Muscle layer of colon (tissue), 2 donors: ENCODE measurements at regions not wholly inside any gene's neighbourhood (a gene's known extent, or its start where the extent isn't known, plus 50 kb on each side); places are given as distances from the start of the nearest gene placed in this dataset.

Source experiments
- H3K27ac ChIP-seq: one replicate; pipeline ENCODE4 v1.7.0; 2013; ENCODE audit warnings: low read depth, mild to moderate bottlenecking, low read length, moderate library complexity
- H3K27me3 ChIP-seq, 2 donors: one replicate each; pipeline ENCODE4 v1.7.0; 2013; ENCODE audit warnings: low read length in 2 of 2, mild to moderate bottlenecking in 2 of 2; ENCODE audit not compliant: insufficient read depth in 2 of 2, control insufficient read depth in 1 of 2
- H3K36me3 ChIP-seq: one replicate; pipeline ENCODE4 v1.7.0; 2013; ENCODE audit warnings: mild to moderate bottlenecking, low read length; ENCODE audit not compliant: insufficient read depth
- H3K4me1 ChIP-seq: one replicate; pipeline ENCODE4 v1.7.0; 2013; ENCODE audit warnings: mild to moderate bottlenecking, low read length; ENCODE audit not compliant: insufficient read depth
- H3K4me3 ChIP-seq, 2 donors: one replicate each; pipeline ENCODE4 v1.7.0; 2013; ENCODE audit warnings: low read length in 2 of 2, low read depth in 1 of 2, mild to moderate bottlenecking in 1 of 2, moderate library complexity in 1 of 2
- H3K9ac ChIP-seq: one replicate; pipeline ENCODE4 v1.7.0; 2013; ENCODE audit warnings: low read length
- H3K9me3 ChIP-seq: one replicate; pipeline ENCODE4 v1.7.0; 2013; ENCODE audit warnings: mild to moderate bottlenecking, low read length
- donor health status: abdominal sarcoma.
- donor health status: Adenocarcinoma of cecum.

GRCh38 chr2:56515399-56515798 lies 331.6 kb downstream of the CCDC85A start:
- Histone ChIP-seq H3K9me3 (no peaks in the 10 kb centered on the region), H3K27me3 (no peaks in the 10 kb centered on the region), H3K4me1 (no peaks in the 10 kb centered on the region), H3K36me3 (no peaks in the 10 kb centered on the region), H3K27ac (no peak overlapping the region), H3K9ac (no peak overlapping the region), H3K4me3 (no peak overlapping the region)

- Histone ChIP-seq H3K27me3 (no peaks in the 10 kb centered on the region), H3K27ac (no peak overlapping the region), H3K9ac (no peak overlapping the region), H3K4me1 (no peaks in the 10 kb centered on the region), H3K9me3 (no peaks in the 10 kb centered on the region), H3K4me3 (no peak overlapping the region), H3K36me3 (no peaks in the 10 kb centered on the region)
Observed at GRCh38 chr2:56519806-56520205, 336.0 kb downstream of the CCDC85A start.

GRCh38 chr2:56522605-56523089 lies 338.9 kb downstream of the CCDC85A start:
- Histone ChIP-seq H3K4me1 (no peaks in the 10 kb centered on the region), H3K4me3 (no peak overlapping the region), H3K36me3 (no peaks in the 10 kb centered on the region), H3K9ac (no peak overlapping the region), H3K27me3 (no peaks in the 10 kb centered on the region), H3K9me3 (no peaks in the 10 kb centered on the region), H3K27ac (no peak overlapping the region)

- no peaks in the 10 kb centered on the region for H3K27me3 ChIP-seq
- H3K36me3 ChIP-seq = no peaks in the 10 kb centered on the region
- no peak overlapping the region for H3K4me3 ChIP-seq
- H3K27ac ChIP-seq = no peak overlapping the region
- H3K9ac ChIP-seq = no peak overlapping the region
- H3K4me1 ChIP-seq = no peaks in the 10 kb centered on the region
- no peaks in the 10 kb centered on the region for H3K9me3 ChIP-seq
Observed at GRCh38 chr2:56523816-56524215, 340.0 kb downstream of the CCDC85A start.

- Histone ChIP-seq H3K36me3 (no peaks in the 10 kb centered on the region), H3K9ac (no peak overlapping the region), H3K27me3 (no peaks in the 10 kb centered on the region), H3K9me3 (no peaks in the 10 kb centered on the region), H3K4me1 (no peaks in the 10 kb centered on the region), H3K4me3 (no peak overlapping the region), H3K27ac (no peak overlapping the region)
Observed at GRCh38 chr2:56531668-56532420, 348.1 kb downstream of the CCDC85A start.

GRCh38 chr2:56534321-56534720 lies 350.5 kb downstream of the CCDC85A start:
- no peak overlapping the region for H3K9ac ChIP-seq
- H3K27ac ChIP-seq = no peak overlapping the region
- no peaks in the 10 kb centered on the region for H3K9me3 ChIP-seq
- no peaks in the 10 kb centered on the region for H3K27me3 ChIP-seq
- no peak overlapping the region for H3K4me3 ChIP-seq
- H3K4me1 ChIP-seq = no peaks in the 10 kb centered on the region
- no peaks in the 10 kb centered on the region for H3K36me3 ChIP-seq

DNA sequence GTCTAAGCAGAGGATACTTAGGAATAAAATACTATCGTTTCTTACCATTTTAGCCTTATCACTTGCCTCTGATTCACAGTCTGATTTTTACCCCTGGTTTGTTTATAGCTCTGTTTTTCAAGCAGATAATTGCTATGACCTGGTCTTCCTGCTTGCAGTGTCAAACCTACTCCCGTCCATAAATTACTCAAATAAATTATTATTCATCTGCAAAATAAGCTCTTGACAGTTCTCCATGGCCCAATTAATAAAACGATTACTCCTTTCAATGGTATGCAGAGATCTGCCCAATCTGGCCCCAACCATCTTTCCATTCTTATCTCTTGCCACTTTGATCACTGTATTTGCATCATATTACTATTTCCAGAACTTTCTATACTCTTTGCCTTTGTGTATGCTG lies 354.0 kb downstream of the CCDC85A start:
- Histone ChIP-seq H3K27ac (no peak overlapping the region), H3K36me3 (no peaks in the 10 kb centered on the region), H3K9ac (no peak overlapping the region), H3K4me3 (no peak overlapping the region), H3K27me3 (no peaks in the 10 kb centered on the region), H3K9me3 (no peaks in the 10 kb centered on the region), H3K4me1 (no peaks in the 10 kb centered on the region)

DNA sequence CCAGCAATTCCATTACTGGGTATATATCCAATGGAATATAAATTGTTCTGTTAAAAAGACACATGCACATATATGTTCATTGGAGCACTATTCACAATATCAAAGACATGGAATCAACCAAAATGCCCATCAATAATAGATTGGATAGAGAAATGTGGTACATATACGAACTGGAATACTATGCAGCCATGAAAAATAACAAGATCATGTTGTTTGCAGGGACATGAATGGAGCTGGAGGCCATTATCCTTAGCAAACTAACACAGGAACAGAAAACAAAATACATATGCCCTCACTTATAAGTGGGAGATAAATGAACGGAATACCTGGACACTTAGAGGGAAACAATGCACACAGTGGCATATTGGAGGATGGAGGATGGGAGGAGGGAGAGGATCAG lies 355.8 kb downstream of the CCDC85A start:
- H3K4me1 ChIP-seq = no peaks in the 10 kb centered on the region
- H3K36me3 ChIP-seq = no peaks in the 10 kb centered on the region
- no peaks in the 10 kb centered on the region for H3K27me3 ChIP-seq
- H3K4me3 ChIP-seq = no peak overlapping the region
- no peaks in the 10 kb centered on the region for H3K9me3 ChIP-seq
- H3K9ac ChIP-seq = no peak overlapping the region
- no peak overlapping the region for H3K27ac ChIP-seq

GRCh38 chr2:56540467-56540866 lies 356.7 kb downstream of the CCDC85A start:
- H3K4me3 ChIP-seq = no peak overlapping the region
- H3K36me3 ChIP-seq = no peaks in the 10 kb centered on the region
- no peaks in the 10 kb centered on the region for H3K27me3 ChIP-seq
- H3K4me1 ChIP-seq = no peaks in the 10 kb centered on the region
- no peaks in the 10 kb centered on the region for H3K9me3 ChIP-seq
- H3K27ac ChIP-seq = no peak overlapping the region
- no peak overlapping the region for H3K9ac ChIP-seq

DNA sequence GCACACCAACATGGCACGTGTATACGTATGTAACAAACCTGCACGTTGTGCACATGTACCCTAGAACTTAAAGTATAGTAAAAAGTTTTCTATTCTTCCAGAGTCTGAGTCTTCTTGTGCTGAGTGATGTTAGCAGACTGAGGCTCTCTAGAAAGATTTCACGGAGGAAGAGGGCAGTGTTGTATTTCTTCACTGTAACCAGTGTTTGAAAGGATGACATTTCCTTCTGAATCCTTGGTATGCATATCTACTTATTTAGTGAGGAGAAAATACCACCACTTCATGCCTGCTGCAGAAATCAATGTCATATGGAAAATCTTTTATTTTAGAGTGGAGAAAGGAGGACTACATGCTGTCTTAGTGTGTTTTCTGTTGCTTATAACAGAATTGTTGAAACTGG lies 357.1 kb downstream of the CCDC85A start:
- H3K4me3 ChIP-seq = no peak overlapping the region
- no peak overlapping the region for H3K9ac ChIP-seq
- H3K4me1 ChIP-seq = no peaks in the 10 kb centered on the region
- no peak overlapping the region for H3K27ac ChIP-seq
- H3K27me3 ChIP-seq = no peaks in the 10 kb centered on the region
- no peaks in the 10 kb centered on the region for H3K9me3 ChIP-seq
- no peaks in the 10 kb centered on the region for H3K36me3 ChIP-seq

- Histone ChIP-seq H3K4me1 (no peaks in the 10 kb centered on the region), H3K4me3 (no peak overlapping the region), H3K9me3 (no peaks in the 10 kb centered on the region), H3K27ac (no peak overlapping the region), H3K36me3 (no peaks in the 10 kb centered on the region), H3K27me3 (no peaks in the 10 kb centered on the region), H3K9ac (no peak overlapping the region)
Observed at GRCh38 chr2:56542213-56542612, 358.4 kb downstream of the CCDC85A start.

DNA sequence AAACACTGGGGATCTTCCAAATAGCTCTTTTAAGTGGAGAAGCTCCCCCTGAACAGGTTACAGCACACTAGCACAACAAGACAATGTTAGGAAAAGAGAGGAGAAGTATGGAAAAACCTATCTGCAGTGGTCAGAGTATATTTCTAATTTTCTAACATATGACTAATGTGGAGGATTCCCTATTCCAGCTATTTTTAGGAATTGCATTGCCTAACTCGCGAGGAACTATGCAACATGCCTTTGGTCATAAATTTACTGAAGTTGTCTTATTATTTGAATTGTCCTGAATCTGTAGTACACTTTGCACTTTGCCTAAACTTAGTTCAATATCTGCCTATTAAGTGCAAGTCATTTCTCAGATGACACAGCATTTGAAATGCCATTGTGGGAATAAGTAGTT lies 381.4 kb downstream of the CCDC85A start:
- Histone ChIP-seq H3K4me1 (no peaks in the 10 kb centered on the region), H3K27me3 (no peaks in the 10 kb centered on the region)

More for the DNA sequence above, 381.4 kb downstream of the CCDC85A start:
- H3K9me3 ChIP-seq = no peaks in the 10 kb centered on the region
- H3K9ac ChIP-seq = no peak overlapping the region
- no peak overlapping the region for H3K4me3 ChIP-seq
- no peak overlapping the region for H3K27ac ChIP-seq
- H3K36me3 ChIP-seq = no peaks in the 10 kb centered on the region
